ENCODE measurements at regions not wholly inside any gene's neighbourhood (a gene's known extent, or its start where the extent isn't known, plus 50 kb on each side); places are given as distances from the start of the nearest gene placed in this dataset.

DNA sequence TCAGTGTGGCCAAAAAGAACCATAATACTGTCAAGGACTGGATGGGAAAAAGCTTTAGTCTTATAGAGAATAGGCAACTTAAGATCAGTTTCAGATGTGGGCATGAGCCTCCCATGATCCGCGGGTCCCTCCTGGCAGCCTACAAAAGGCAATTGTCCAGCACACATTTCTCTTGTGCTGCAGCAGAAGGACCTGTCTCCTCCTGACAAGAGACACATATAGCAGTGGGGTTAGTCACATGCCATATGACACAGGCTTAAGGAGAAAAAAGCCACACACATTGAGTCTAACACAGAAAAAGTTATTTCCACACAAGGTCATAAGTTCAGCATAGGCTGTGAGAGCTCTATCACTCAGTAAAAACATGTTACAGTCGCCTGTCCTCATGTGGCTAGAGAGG lies 1378.7 kb upstream of the PRR20A start:
- TF ChIP-seq, protein P1, sequence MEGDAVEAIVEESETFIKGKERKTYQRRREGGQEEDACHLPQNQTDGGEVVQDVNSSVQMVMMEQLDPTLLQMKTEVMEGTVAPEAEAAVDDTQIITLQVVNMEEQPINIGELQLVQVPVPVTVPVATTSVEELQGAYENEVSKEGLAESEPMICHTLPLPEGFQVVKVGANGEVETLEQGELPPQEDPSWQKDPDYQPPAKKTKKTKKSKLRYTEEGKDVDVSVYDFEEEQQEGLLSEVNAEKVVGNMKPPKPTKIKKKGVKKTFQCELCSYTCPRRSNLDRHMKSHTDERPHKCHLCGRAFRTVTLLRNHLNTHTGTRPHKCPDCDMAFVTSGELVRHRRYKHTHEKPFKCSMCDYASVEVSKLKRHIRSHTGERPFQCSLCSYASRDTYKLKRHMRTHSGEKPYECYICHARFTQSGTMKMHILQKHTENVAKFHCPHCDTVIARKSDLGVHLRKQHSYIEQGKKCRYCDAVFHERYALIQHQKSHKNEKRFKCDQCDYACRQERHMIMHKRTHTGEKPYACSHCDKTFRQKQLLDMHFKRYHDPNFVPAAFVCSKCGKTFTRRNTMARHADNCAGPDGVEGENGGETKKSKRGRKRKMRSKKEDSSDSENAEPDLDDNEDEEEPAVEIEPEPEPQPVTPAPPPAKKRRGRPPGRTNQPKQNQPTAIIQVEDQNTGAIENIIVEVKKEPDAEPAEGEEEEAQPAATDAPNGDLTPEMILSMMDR (conservative IDR thresholded peaks at IDR 0.05; ENCODE audit: low read depth, low read length) = no peak
- no peak overlapping the region for H3K4me3 ChIP-seq (ENCODE audit: low read depth, low read length)
- no peak for DNase-seq (ENCODE audit: low read depth)

- TF ChIP-seq, protein P1 (conservative IDR thresholded peaks at IDR 0.05; ENCODE audit: low read depth, low read length) = no peak
- no peak overlapping the region for H3K4me3 ChIP-seq (ENCODE audit: low read depth, low read length)
- DNase-seq (ENCODE audit: low read depth) = no peak
These were observed 1363.1 kb upstream of the PRR20A start for GRCh38 chr13:55777612-55778011.

DNA sequence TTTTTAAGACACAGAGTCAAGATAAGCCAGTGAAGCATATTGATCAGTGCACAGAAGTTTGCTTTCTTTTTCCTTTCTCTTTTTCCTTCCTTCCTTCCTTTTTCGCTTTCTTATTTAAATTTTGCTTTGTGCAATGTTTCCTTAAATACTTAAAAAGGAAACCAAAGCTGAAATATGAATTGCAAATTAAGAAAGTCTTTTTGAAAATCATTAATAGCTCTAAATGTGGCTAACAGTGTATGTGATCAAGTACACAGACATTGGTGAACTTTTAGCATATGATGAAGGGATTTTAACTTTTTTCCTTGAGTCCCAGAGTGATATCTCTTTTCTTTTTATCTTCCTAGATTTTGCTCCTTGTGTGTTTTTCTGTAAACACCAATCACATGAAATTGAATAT lies 1356.9 kb upstream of the PRR20A start:
- DNase-seq (ENCODE audit: low read depth) = no peak
- H3K4me3 ChIP-seq (ENCODE audit: low read depth, low read length) = no peak overlapping the region
- TF ChIP-seq, protein P1 (conservative IDR thresholded peaks at IDR 0.05; ENCODE audit: low read depth, low read length) = no peak

GRCh38 chr13:55788548-55788947 lies 1352.2 kb upstream of the PRR20A start:
- TF ChIP-seq, protein P1 (conservative IDR thresholded peaks at IDR 0.05; ENCODE audit: low read depth, low read length) = no peak
- H3K4me3 ChIP-seq (ENCODE audit: low read depth, low read length) = no peak overlapping the region
- DNase-seq (ENCODE audit: low read depth) = no peak

DNA sequence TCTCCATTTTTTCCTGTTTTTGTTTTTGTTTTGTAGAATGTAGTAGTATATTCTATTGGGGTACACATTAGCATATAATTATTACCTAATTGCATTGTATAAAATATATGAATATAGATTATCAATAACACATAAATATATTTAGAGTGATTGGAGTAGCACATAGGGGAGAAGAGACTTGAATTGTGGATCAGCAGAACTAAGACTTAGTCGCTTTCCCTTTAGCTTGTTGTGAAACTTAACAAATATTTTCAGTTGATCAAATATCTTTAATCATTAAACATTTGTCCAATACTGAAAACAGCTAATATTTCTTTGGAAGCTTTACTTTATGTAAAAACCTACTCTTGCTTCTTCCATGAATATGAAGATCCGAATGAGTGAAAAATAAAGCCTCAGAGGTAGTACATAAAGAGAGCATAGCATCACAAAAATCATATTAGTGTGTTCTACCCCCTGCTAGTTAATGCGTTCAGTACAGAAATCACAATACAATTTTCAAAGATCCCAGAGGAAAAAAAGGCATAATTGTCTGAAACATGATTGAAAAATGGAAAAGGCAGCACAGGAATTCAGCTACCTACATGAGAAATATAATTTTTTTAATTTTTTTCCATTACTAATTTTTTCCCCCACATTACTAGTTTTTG lies 1348.0 kb upstream of the PRR20A start:
- no peak for DNase-seq (ENCODE audit: low read depth)
- TF ChIP-seq, protein P1 (conservative IDR thresholded peaks at IDR 0.05; ENCODE audit: low read depth, low read length) = no peak
- H3K4me3 ChIP-seq (ENCODE audit: low read depth, low read length) = no peak overlapping the region

DNA sequence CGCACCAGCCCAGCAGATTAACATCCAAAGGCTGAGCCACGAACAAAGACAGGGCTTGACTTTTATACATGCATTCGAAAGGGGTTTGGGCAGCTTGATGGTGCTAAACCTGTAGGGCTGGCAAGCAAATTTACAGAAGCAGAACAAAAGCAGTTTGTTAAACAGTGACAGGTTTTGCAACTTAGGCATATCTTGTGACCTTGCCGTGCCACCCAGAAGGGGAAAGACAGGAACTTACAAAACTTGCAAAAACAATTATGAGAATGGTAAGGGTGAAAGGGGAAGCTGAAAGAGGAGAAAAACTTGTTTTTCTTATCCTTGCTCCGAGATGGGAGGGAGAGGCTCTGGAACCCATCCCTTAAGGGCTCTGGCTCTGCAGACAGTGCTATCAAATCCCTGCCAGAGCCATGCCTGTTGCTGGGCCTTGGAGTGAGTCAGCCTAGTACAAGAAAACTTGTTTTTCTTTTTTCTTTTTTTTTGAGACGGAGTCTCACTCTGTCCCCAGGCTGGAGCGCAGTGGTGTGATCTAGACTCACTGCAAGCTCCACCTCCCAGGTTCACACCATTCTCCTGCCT lies 1325.2 kb upstream of the PRR20A start:
- DNase-seq (ENCODE audit: low read depth) = no peak
- TF ChIP-seq, protein P1 (conservative IDR thresholded peaks at IDR 0.05; ENCODE audit: low read depth, low read length) = no peak
- no peak overlapping the region for H3K4me3 ChIP-seq (ENCODE audit: low read depth, low read length)
